ENCODE measurements at regions not wholly inside any gene's neighbourhood (a gene's known extent, or its start where the extent isn't known, plus 50 kb on each side); places are given as distances from the start of the nearest gene placed in this dataset.

DNA sequence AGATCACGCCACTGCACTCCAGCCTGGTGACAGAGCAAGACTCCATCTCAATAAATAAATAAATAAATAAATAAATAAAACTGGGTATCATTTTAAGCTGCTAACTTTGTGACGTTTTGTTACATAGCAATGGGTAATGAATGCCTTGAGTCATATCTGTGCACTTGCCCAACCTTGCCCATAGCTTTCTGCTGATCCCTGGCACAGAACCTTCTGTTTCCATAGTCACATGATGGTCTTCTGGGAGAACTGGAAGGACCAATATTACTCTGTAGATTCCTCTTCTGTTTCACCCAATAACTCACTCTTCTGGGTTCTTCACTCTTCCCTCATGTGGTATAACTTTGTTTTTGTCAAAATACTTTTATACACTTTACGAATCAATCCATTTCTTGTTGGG lies 140.8 kb downstream of the SCARB1 start:
- Histone ChIP-seq H3K4me1 (replicated peaks; ENCODE audit: insufficient read depth) (peaks cover 44% of the 10 kb centered on the region), H3K4me2 (no peak overlapping the region), H2AFZ (no peak overlapping the region), H3K27ac (no peak overlapping the region), H3K27me3 (ENCODE audit: insufficient read depth, low read depth) (no peaks in the 10 kb centered on the region), H3K9me3 (ENCODE audit: insufficient read depth, low read depth) (no peaks in the 10 kb centered on the region), H3K9me2 (ENCODE audit: insufficient read depth) (no peaks in the 10 kb centered on the region), H3K79me2 (ENCODE audit: low read depth) (no peaks in the 10 kb centered on the region), H3K36me3 (ENCODE audit: low read depth) (no peaks in the 10 kb centered on the region), H3F3A (ENCODE audit: insufficient read depth, low read depth) (peaks cover 42% of the 10 kb centered on the region), H3K4me3 (no peak overlapping the region), H4K20me1 (ENCODE audit: insufficient read depth) (no peaks in the 10 kb centered on the region)
- ChIA-PET POLR2A (ENCODE audit: unreplicated experiment) (no interaction called here), CTCF (no interaction called here)
- intact Hi-C loops (cut with micrococcal nuclease; ENCODE audit: unreplicated experiment) = no loop called here
- no TSS peak for BruUV-seq (replicated peaks)
- peak in 1 of 2 experiments; percentile 43 for DNase-seq
- TF ChIP-seq EZH2 (IDR thresholded peaks at IDR 0.05; ENCODE audit: low read depth) = no peak
- TF ChIP-seq, protein P1, sequence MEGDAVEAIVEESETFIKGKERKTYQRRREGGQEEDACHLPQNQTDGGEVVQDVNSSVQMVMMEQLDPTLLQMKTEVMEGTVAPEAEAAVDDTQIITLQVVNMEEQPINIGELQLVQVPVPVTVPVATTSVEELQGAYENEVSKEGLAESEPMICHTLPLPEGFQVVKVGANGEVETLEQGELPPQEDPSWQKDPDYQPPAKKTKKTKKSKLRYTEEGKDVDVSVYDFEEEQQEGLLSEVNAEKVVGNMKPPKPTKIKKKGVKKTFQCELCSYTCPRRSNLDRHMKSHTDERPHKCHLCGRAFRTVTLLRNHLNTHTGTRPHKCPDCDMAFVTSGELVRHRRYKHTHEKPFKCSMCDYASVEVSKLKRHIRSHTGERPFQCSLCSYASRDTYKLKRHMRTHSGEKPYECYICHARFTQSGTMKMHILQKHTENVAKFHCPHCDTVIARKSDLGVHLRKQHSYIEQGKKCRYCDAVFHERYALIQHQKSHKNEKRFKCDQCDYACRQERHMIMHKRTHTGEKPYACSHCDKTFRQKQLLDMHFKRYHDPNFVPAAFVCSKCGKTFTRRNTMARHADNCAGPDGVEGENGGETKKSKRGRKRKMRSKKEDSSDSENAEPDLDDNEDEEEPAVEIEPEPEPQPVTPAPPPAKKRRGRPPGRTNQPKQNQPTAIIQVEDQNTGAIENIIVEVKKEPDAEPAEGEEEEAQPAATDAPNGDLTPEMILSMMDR (conservative IDR thresholded peaks at IDR 0.05) = no peak

DNA sequence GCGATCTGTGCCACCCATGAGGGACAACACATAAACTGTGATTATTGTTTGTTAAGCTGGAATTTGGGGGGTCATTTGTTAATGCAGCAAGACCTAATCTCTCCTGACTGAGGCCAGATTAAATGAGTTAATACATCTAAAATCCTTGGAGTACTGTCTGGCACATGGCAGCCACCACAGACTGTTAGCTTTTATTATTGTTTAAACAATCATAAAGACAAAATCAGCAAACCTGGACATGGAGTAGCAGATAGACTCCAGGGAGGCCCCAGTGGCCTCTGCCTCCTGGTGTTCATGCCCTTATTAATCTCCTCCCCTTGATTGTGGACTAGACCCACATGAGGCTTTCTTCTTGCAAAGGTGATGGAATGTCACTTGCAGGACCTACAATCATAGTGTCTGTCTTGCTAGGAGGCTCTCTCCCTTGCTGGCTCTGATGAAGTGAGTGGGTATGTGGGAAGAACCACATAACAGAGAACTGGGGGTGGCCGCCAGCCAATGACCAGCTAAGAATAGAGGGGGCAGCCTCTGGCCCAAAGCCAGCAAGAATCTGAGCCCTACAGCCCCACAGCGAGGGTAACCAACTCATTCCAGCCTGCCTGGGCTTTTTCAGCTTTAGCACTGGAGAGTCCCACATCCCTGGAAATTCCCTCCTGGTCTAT lies 142.0 kb downstream of the SCARB1 start:
- CTCF ChIA-PET = no interaction called here
- DNase-seq = no peak
- Histone ChIP-seq H3K36me3 (ENCODE audit: low read depth) (no peaks in the 10 kb centered on the region), H3K9me3 (ENCODE audit: insufficient read depth, low read depth) (no peaks in the 10 kb centered on the region), H3K4me3 (no peak overlapping the region), H3K4me1 (replicated peaks; ENCODE audit: insufficient read depth) (peaks cover 40% of the 10 kb centered on the region), H4K20me1 (ENCODE audit: insufficient read depth) (no peaks in the 10 kb centered on the region), H3K27ac (peak overlapping the region; percentile 75; the same call in 1 of the 2 replicates), H3K9me2 (ENCODE audit: insufficient read depth) (no peaks in the 10 kb centered on the region), H3F3A (ENCODE audit: insufficient read depth, low read depth) (peaks cover 37% of the 10 kb centered on the region), H2AFZ (no peak overlapping the region), H3K4me2 (peak overlapping the region; percentile 56; the same call in 1 of the 2 replicates), H3K79me2 (ENCODE audit: low read depth) (no peaks in the 10 kb centered on the region), H3K27me3 (ENCODE audit: insufficient read depth, low read depth) (no peaks in the 10 kb centered on the region)
- POLR2A ChIA-PET (ENCODE audit: unreplicated experiment) = no interaction called here
- TF ChIP-seq EZH2 (IDR thresholded peaks at IDR 0.05; ENCODE audit: low read depth) = no peak
- TF ChIP-seq, protein P1 (conservative IDR thresholded peaks at IDR 0.05) = no peak
- intact Hi-C loops (cut with micrococcal nuclease; ENCODE audit: unreplicated experiment) = no loop called here
- no TSS peak for BruUV-seq (replicated peaks)

DNA sequence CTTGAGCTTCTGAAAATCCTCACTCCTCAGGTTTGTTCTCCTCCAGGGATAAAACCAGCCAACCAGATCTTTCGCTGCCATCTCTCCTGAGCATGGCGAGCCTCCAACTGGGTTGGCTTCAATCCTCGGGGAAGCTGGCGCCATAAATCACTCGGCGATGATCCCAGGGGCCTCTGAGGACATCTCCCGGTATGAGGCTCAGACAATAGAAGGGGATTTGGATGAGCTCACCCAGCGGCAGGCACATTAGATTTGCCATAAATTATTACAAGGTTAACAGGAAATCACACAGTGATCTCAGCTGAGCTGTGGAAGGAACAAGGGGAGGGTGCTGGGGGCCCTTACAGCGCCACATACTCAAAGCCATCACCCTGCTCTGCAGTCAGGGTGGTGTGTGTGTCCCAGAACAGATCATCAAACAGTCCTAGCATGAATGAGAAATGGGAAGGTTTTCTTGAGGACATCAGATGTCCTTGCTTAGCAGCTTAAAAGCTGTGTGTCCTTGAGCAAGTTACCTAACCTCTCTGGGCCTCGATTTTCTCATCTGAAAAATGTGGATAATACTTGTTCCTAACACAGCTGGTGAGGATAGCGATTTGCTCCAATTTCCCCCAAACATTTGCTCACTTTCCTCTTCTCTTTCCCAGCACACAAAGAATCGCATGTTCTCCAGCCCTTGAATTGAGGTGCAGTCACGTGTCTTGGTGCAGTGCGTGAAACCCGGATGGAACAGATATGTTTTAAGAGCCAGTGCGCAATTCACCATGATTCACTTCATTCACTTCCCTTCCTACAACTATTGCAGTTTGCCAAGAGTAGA lies 142.8 kb downstream of the SCARB1 start:
- POLR2A ChIA-PET (ENCODE audit: unreplicated experiment) = no interaction called here
- H3K4me3 ChIP-seq = no peak overlapping the region
- 0 out of 2 replicates have a peak overlapping the region, but pooled peaks have one; percentile 50 for H2AFZ ChIP-seq
- CTCF ChIA-PET = no interaction called here
- BruUV-seq (replicated peaks) = TSS peak; percentile 31
- peak overlapping the region; percentile 56 for H3K4me2 ChIP-seq
- no peak for DNase-seq
- H3K36me3 ChIP-seq (ENCODE audit: low read depth) = no peaks in the 10 kb centered on the region
- H3K79me2 ChIP-seq (ENCODE audit: low read depth) = no peaks in the 10 kb centered on the region
- intact Hi-C loops (cut with micrococcal nuclease; ENCODE audit: unreplicated experiment) = no loop called here
- TF ChIP-seq EZH2 (IDR thresholded peaks at IDR 0.05; ENCODE audit: low read depth) = no peak
- TF ChIP-seq, protein P1 (conservative IDR thresholded peaks at IDR 0.05) = no peak
- H3K27ac ChIP-seq = peak overlapping the region; percentile 75
- peaks cover 40% of the 10 kb centered on the region for H3K4me1 ChIP-seq (replicated peaks; ENCODE audit: insufficient read depth)
- no peaks in the 10 kb centered on the region for H3K9me3 ChIP-seq (ENCODE audit: insufficient read depth, low read depth)
- no peaks in the 10 kb centered on the region for H3K9me2 ChIP-seq (ENCODE audit: insufficient read depth)
- no peaks in the 10 kb centered on the region for H4K20me1 ChIP-seq (ENCODE audit: insufficient read depth)
- H3K27me3 ChIP-seq (ENCODE audit: insufficient read depth, low read depth) = no peaks in the 10 kb centered on the region
- H3F3A ChIP-seq (ENCODE audit: insufficient read depth, low read depth) = peaks cover 35% of the 10 kb centered on the region
